ENCODE measurements at regions not wholly inside any gene's neighbourhood (a gene's known extent, or its start where the extent isn't known, plus 50 kb on each side); places are given as distances from the start of the nearest gene placed in this dataset.

DNA sequence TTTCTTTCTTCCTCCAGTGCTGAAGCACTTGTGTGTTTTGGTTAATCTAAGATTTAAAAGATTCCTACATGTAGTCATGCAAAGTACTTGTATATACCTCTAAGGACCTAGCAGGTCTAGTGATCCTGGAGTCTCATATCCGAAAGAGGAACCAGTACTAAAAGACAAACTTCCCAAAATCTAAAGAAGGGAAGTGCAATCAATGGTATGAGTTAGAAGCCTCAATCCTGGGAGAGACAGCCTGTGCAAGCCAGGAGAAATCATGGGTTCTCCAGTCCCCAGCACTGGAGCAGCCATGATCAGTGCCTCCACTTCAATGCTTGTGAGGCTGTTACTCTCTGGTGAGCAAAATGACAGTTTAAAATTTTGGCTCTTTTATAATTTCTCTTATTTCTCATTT lies 277.4 kb downstream of the DAD1 start:
- TF ChIP-seq POLR2AphosphoS5 (IDR thresholded peaks at IDR 0.05; ENCODE audit: insufficient read depth in 1 of 2, low read depth in 1 of 2): no peak
- TF ChIP-seq, protein P1, sequence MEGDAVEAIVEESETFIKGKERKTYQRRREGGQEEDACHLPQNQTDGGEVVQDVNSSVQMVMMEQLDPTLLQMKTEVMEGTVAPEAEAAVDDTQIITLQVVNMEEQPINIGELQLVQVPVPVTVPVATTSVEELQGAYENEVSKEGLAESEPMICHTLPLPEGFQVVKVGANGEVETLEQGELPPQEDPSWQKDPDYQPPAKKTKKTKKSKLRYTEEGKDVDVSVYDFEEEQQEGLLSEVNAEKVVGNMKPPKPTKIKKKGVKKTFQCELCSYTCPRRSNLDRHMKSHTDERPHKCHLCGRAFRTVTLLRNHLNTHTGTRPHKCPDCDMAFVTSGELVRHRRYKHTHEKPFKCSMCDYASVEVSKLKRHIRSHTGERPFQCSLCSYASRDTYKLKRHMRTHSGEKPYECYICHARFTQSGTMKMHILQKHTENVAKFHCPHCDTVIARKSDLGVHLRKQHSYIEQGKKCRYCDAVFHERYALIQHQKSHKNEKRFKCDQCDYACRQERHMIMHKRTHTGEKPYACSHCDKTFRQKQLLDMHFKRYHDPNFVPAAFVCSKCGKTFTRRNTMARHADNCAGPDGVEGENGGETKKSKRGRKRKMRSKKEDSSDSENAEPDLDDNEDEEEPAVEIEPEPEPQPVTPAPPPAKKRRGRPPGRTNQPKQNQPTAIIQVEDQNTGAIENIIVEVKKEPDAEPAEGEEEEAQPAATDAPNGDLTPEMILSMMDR (IDR thresholded peaks at IDR 0.05): no peak

All from vagina (tissue), 2 donors.